ENCODE measurements at regions not wholly inside any gene's neighbourhood (a gene's known extent, or its start where the extent isn't known, plus 50 kb on each side); places are given as distances from the start of the nearest gene placed in this dataset.
"Not testable (repeated sequence)": the region's sequence is repeated elsewhere in the genome, so short reads cannot be mapped to it uniquely, and the experiment has no call there.

- not testable (repeated sequence) for DNase-seq (ENCODE audit: low read depth, low spot score)
Measured at GRCh38 chr18:64725657-64726056, 576.8 kb upstream of the LINC00305 start.

- no peak for DNase-seq (ENCODE audit: low read depth, low spot score)
Measured at GRCh38 chr18:64720781-64721464, 572.0 kb upstream of the LINC00305 start.

GRCh38 chr18:64718808-64719207, 569.9 kb upstream of the LINC00305 start:
- DNase-seq (ENCODE audit: low read depth, low spot score): no peak

GRCh38 chr18:64717026-64717425, 568.1 kb upstream of the LINC00305 start:
- no peak for DNase-seq (ENCODE audit: low read depth, low spot score)

GRCh38 chr18:64714086-64714485, 565.2 kb upstream of the LINC00305 start:
- DNase-seq (ENCODE audit: low read depth, low spot score): no peak

- DNase-seq (ENCODE audit: low read depth, low spot score): no peak
Measured at GRCh38 chr18:64713284-64713683, 564.4 kb upstream of the LINC00305 start.

- no peak for DNase-seq (ENCODE audit: low read depth, low spot score)
Measured at GRCh38 chr18:64712035-64712434, 563.1 kb upstream of the LINC00305 start.

- DNase-seq (ENCODE audit: low read depth, low spot score): no peak
Measured at GRCh38 chr18:64710105-64710861, 561.4 kb upstream of the LINC00305 start.

- no peak for DNase-seq (ENCODE audit: low read depth, low spot score)
Measured at GRCh38 chr18:64707052-64707451, 558.2 kb upstream of the LINC00305 start.

GRCh38 chr18:64699081-64699480, 550.2 kb upstream of the LINC00305 start:
- DNase-seq (ENCODE audit: low read depth, low spot score): no peak

- no peak for DNase-seq (ENCODE audit: low read depth, low spot score)
Measured at GRCh38 chr18:64695851-64696553, 547.1 kb upstream of the LINC00305 start.

GRCh38 chr18:64693766-64694165, 544.9 kb upstream of the LINC00305 start:
- DNase-seq (ENCODE audit: low read depth, low spot score): no peak

GRCh38 chr18:64692826-64693225, 543.9 kb upstream of the LINC00305 start:
- DNase-seq (ENCODE audit: low read depth, low spot score): no peak

- DNase-seq (ENCODE audit: low read depth, low spot score): no peak
Measured at GRCh38 chr18:64679121-64679520, 530.2 kb upstream of the LINC00305 start.

GRCh38 chr18:64678048-64678447, 529.2 kb upstream of the LINC00305 start:
- DNase-seq (ENCODE audit: low read depth, low spot score): no peak

GRCh38 chr18:64674694-64675093, 525.8 kb upstream of the LINC00305 start:
- no peak for DNase-seq (ENCODE audit: low read depth, low spot score)

GRCh38 chr18:64671293-64671692, 522.4 kb upstream of the LINC00305 start:
- DNase-seq (ENCODE audit: low read depth, low spot score): not testable (repeated sequence)

GRCh38 chr18:64668461-64668962, 519.6 kb upstream of the LINC00305 start:
- no peak for DNase-seq (ENCODE audit: low read depth, low spot score)

- no peak for DNase-seq (ENCODE audit: low read depth, low spot score)
Measured at GRCh38 chr18:64663086-64663485, 514.2 kb upstream of the LINC00305 start.

- no peak for DNase-seq (ENCODE audit: low read depth, low spot score)
Measured at GRCh38 chr18:64659196-64659595, 510.3 kb upstream of the LINC00305 start.

GRCh38 chr18:64653068-64653467, 504.2 kb upstream of the LINC00305 start:
- no peak for DNase-seq (ENCODE audit: low read depth, low spot score)

GRCh38 chr18:64650068-64650467, 501.2 kb upstream of the LINC00305 start:
- no peak for DNase-seq (ENCODE audit: low read depth, low spot score)
